HEK293 (cell line): ENCODE measurements at regions not wholly inside any gene's neighbourhood (a gene's known extent, or its start where the extent isn't known, plus 50 kb on each side); places are given as distances from the start of the nearest gene placed in this dataset.

Experiments
- CTCF ChIA-PET: fragments of 350-600 bp; formaldehyde crosslinking; extraction: SDS; loops from one replicate; lab custom pipeline; 2021; ENCODE audit warnings: antibody characterized with exemption; lab: Yijun Ruan, JAX
- POLR2A ChIA-PET: fragments of 300-600 bp; formaldehyde crosslinking; extraction: SDS; loops from one replicate; lab custom pipeline; 2020; ENCODE audit warnings: antibody characterized with exemption, inconsistent platforms; lab: Yijun Ruan, JAX
- H3K27ac ChIP-seq: fragments of 200-500 bp; sonication (Bioruptor generic); 2 replicates; pipeline ENCODE4 v1.5.1; 2014; ENCODE audit warnings: low read depth, low read length, control low read depth, inconsistent platforms; ENCODE audit errors: extremely low read depth
- H3K36me3 ChIP-seq, 2 experiments: fragments of 200-500 bp in 1 of 2; sonication (Bioruptor generic) in 1 of 2; 1 replicate in 1 of 2; 2 replicates in 1 of 2; pipeline ENCODE4 v1.5.1; 2014 to 2017; ENCODE audit warnings: inconsistent platforms in 2 of 2, low read length in 2 of 2; ENCODE audit not compliant: control insufficient read depth in 2 of 2, insufficient read depth in 1 of 2
- H3K4me1 ChIP-seq: fragments of 200-500 bp; sonication (Bioruptor generic); 2 replicates; pipeline ENCODE4 v1.5.1; 2014; ENCODE audit warnings: mild to moderate bottlenecking, low read length, inconsistent platforms; ENCODE audit not compliant: control insufficient read depth, insufficient read depth
- H3K4me3 ChIP-seq: 2 replicates; pipeline ENCODE4 v1.5.1; 2011; ENCODE audit warnings: low read depth, mild to moderate bottlenecking, control low read depth, low read length, moderate library complexity
- H3K9me3 ChIP-seq: fragments of 200-500 bp; sonication (Bioruptor generic); 2 replicates; pipeline ENCODE4 v1.5.1; 2014; ENCODE audit warnings: low read depth, low read length, inconsistent platforms; ENCODE audit not compliant: control insufficient read depth, insufficient read depth
- AEBP2 ChIP-seq: fragments of 450-650 bp; formaldehyde crosslinking; IDR thresholded peaks from 2 replicates; pipeline ENCODE4 v1.5.1; 2016; ENCODE audit warnings: missing biosample characterization, missing genetic modification characterization, borderline replicate concordance
- BCL11B ChIP-seq: fragments of 450-650 bp; formaldehyde crosslinking; IDR thresholded peaks from 2 replicates; pipeline ENCODE4 v1.5.1; 2016; ENCODE audit warnings: low read depth, missing biosample characterization, missing genetic modification characterization
- GLIS1 ChIP-seq: fragments of 450-650 bp; formaldehyde crosslinking; IDR thresholded peaks from 2 replicates; pipeline ENCODE4 v1.5.1; 2016; ENCODE audit warnings: missing biosample characterization, missing genetic modification characterization
- IKZF3 ChIP-seq: fragments of 450-650 bp; IDR thresholded peaks from 2 replicates; pipeline ENCODE4 v1.5.0; 2018; ENCODE audit warnings: missing biosample characterization, mild to moderate bottlenecking, missing genetic modification characterization, moderate library complexity
- KLF1 ChIP-seq: fragments of 450-650 bp; formaldehyde crosslinking; IDR thresholded peaks from 2 replicates; pipeline ENCODE4 v1.5.1; 2016; ENCODE audit warnings: missing biosample characterization, missing genetic modification characterization
- KLF10 ChIP-seq: fragments of 450-650 bp; IDR thresholded peaks from 2 replicates; pipeline ENCODE4 v1.5.1; 2018; ENCODE audit warnings: missing biosample characterization, mild to moderate bottlenecking, missing genetic modification characterization
- MZF1 ChIP-seq: fragments of 450-650 bp; formaldehyde crosslinking; IDR thresholded peaks from 2 replicates; pipeline ENCODE4 v1.5.1; 2017; ENCODE audit warnings: missing biosample characterization, missing genetic modification characterization, borderline replicate concordance
- SCRT2 ChIP-seq: fragments of 450-650 bp; formaldehyde crosslinking; IDR thresholded peaks from 2 replicates; pipeline ENCODE4 v1.5.1; 2016; ENCODE audit warnings: missing biosample characterization, missing genetic modification characterization
- WT1 ChIP-seq: fragments of 450-650 bp; formaldehyde crosslinking; IDR thresholded peaks from 2 replicates; pipeline ENCODE4 v1.5.1; 2016; ENCODE audit warnings: missing biosample characterization, missing genetic modification characterization
- ZBTB17 ChIP-seq: fragments of 450-650 bp; formaldehyde crosslinking; IDR thresholded peaks from 2 replicates; pipeline ENCODE4 v1.5.1; 2016; ENCODE audit warnings: missing biosample characterization, missing genetic modification characterization
- ZBTB20 ChIP-seq: fragments of 450-650 bp; formaldehyde crosslinking; IDR thresholded peaks from 2 replicates; pipeline ENCODE4 v1.5.1; 2016; ENCODE audit warnings: missing biosample characterization, missing genetic modification characterization
- ZBTB21 ChIP-seq: fragments of 450-650 bp; formaldehyde crosslinking; IDR thresholded peaks from 2 replicates; pipeline ENCODE4 v1.5.1; 2017; ENCODE audit warnings: missing biosample characterization, missing genetic modification characterization
- ZNF146 ChIP-seq: fragments of 450-650 bp; formaldehyde crosslinking; IDR thresholded peaks from 2 replicates; pipeline ENCODE4 v1.5.1; 2016; ENCODE audit warnings: missing biosample characterization, missing genetic modification characterization
- ZNF148 ChIP-seq: fragments of 450-650 bp; formaldehyde crosslinking; IDR thresholded peaks from 2 replicates; pipeline ENCODE4 v1.5.0; 2017; ENCODE audit warnings: missing biosample characterization, missing genetic modification characterization, borderline replicate concordance
- ZNF223 ChIP-seq: fragments of 450-650 bp; formaldehyde crosslinking; IDR thresholded peaks from 2 replicates; pipeline ENCODE4 v1.5.1; 2016; ENCODE audit warnings: missing biosample characterization, missing genetic modification characterization
- ZNF239 ChIP-seq: fragments of 450-650 bp; formaldehyde crosslinking; IDR thresholded peaks from 2 replicates; pipeline ENCODE4 v1.5.1; 2016; ENCODE audit warnings: missing biosample characterization, missing genetic modification characterization
- ZNF350 ChIP-seq: fragments of 450-650 bp; formaldehyde crosslinking; IDR thresholded peaks from 2 replicates; pipeline ENCODE4 v1.5.0; 2017; ENCODE audit warnings: missing biosample characterization, mild to moderate bottlenecking, missing genetic modification characterization
- ZNF362 ChIP-seq: fragments of 450-650 bp; formaldehyde crosslinking; IDR thresholded peaks from 2 replicates; pipeline ENCODE4 v1.5.1; 2016; ENCODE audit warnings: missing biosample characterization, missing genetic modification characterization
- ZNF404 ChIP-seq: fragments of 450-650 bp; formaldehyde crosslinking; IDR thresholded peaks from 2 replicates; pipeline ENCODE4 v1.5.1; 2017; ENCODE audit warnings: missing biosample characterization, missing genetic modification characterization
- ZNF416 ChIP-seq: fragments of 450-650 bp; formaldehyde crosslinking; IDR thresholded peaks from 2 replicates; pipeline ENCODE4 v1.5.1; 2016; ENCODE audit warnings: missing biosample characterization, missing genetic modification characterization
- ZNF426 ChIP-seq: fragments of 450-650 bp; formaldehyde crosslinking; IDR thresholded peaks from 2 replicates; pipeline ENCODE4 v1.5.1; 2017; ENCODE audit warnings: missing biosample characterization, missing genetic modification characterization, mild to moderate bottlenecking, inconsistent platforms, moderate library complexity
- ZNF449 ChIP-seq: fragments of 450-650 bp; formaldehyde crosslinking; IDR thresholded peaks from 2 replicates; pipeline ENCODE4 v1.5.1; 2017; ENCODE audit warnings: missing biosample characterization, mild to moderate bottlenecking, missing genetic modification characterization, moderate library complexity
- ZNF473 ChIP-seq: fragments of 450-650 bp; formaldehyde crosslinking; IDR thresholded peaks from 2 replicates; pipeline ENCODE4 v1.5.1; 2017; ENCODE audit warnings: missing biosample characterization, missing genetic modification characterization
- ZNF521 ChIP-seq: fragments of 450-650 bp; formaldehyde crosslinking; IDR thresholded peaks from 2 replicates; pipeline ENCODE4 v1.5.1; 2017; ENCODE audit warnings: missing biosample characterization, mild to moderate bottlenecking, missing genetic modification characterization
- ZNF626 ChIP-seq: fragments of 450-650 bp; sonication (Bioruptor Pico); formaldehyde crosslinking; IDR thresholded peaks from 2 replicates; pipeline ENCODE4 v1.5.1; 2018; ENCODE audit warnings: missing biosample characterization, missing genetic modification characterization, inconsistent platforms
- ZNF654 ChIP-seq: fragments of 450-650 bp; formaldehyde crosslinking; IDR thresholded peaks from 2 replicates; pipeline ENCODE4 v1.5.1; 2016; ENCODE audit warnings: low read depth, missing biosample characterization, missing genetic modification characterization
- ZNF658 ChIP-seq: fragments of 450-650 bp; formaldehyde crosslinking; IDR thresholded peaks from 2 replicates; pipeline ENCODE4; 2016; ENCODE audit warnings: missing biosample characterization, missing genetic modification characterization
- ZNF768 ChIP-seq: fragments of 450-650 bp; formaldehyde crosslinking; IDR thresholded peaks from 2 replicates; pipeline ENCODE4 v1.5.1; 2018; ENCODE audit warnings: missing biosample characterization, mild to moderate bottlenecking, missing genetic modification characterization

GRCh38 chr7:54066643-54067042 lies 475.5 kb upstream of the VSTM2A start:
- Histone ChIP-seq H3K4me3 (no peak overlapping the region), H3K36me3 (no peaks in the 10 kb centered on the region), H3K4me1 (no peaks in the 10 kb centered on the region), H3K27ac (no peak overlapping the region), H3K9me3 (no peaks in the 10 kb centered on the region)
- CTCF ChIA-PET = no interaction called here
- POLR2A ChIA-PET = no interaction called here
- no peak for TF ChIP-seq WT1 (tag by site-specific recombination)
- no peak for TF ChIP-seq ZBTB21 (tag by site-specific recombination)
- TF ChIP-seq ZNF426 (tag by site-specific recombination) = no peak
- no peak for TF ChIP-seq ZBTB17
- TF ChIP-seq KLF1 (tag by site-specific recombination) = no peak
- TF ChIP-seq ZNF473 (tag by site-specific recombination) = no peak
- no peak for TF ChIP-seq ZNF239
- no peak for TF ChIP-seq BCL11B (tag by site-specific recombination)
- no peak for TF ChIP-seq SCRT2 (tag by site-specific recombination)
- no peak for TF ChIP-seq MZF1
- no peak for TF ChIP-seq ZNF416

GRCh38 chr7:54069843-54070242 lies 472.3 kb upstream of the VSTM2A start:
- ChIA-PET POLR2A (no interaction called here), CTCF (no interaction called here)
- H3K36me3 ChIP-seq = no peaks in the 10 kb centered on the region
- H3K27ac ChIP-seq = no peak overlapping the region
- H3K9me3 ChIP-seq = no peaks in the 10 kb centered on the region
- H3K4me3 ChIP-seq = no peak overlapping the region
- TF ChIP-seq ZNF223 (tag by site-specific recombination) (no peak), ZNF350 (tag by site-specific recombination) (no peak), AEBP2 (no peak), ZNF416 (no peak), ZNF362 (no peak), KLF10 (no peak), ZBTB20 (tag by site-specific recombination) (no peak), ZNF658 (tag by site-specific recombination) (no peak), ZNF626 (tag by site-specific recombination) (no peak), ZNF768 (tag by site-specific recombination) (no peak)
- no peaks in the 10 kb centered on the region for H3K4me1 ChIP-seq

- no peaks in the 10 kb centered on the region for H3K4me1 ChIP-seq
- no peaks in the 10 kb centered on the region for H3K9me3 ChIP-seq
- no peaks in the 10 kb centered on the region for H3K36me3 ChIP-seq
- no peak overlapping the region for H3K27ac ChIP-seq
- no peak overlapping the region for H3K4me3 ChIP-seq
- CTCF ChIA-PET = no interaction called here
- POLR2A ChIA-PET = no interaction called here
- no peak for TF ChIP-seq ZNF148 (tag by site-specific recombination)
- TF ChIP-seq ZNF654 = no peak
- no peak for TF ChIP-seq ZNF404 (tag by site-specific recombination)
- TF ChIP-seq IKZF3 (tag by site-specific recombination) = no peak
- TF ChIP-seq ZNF449 (tag by site-specific recombination) = no peak
- TF ChIP-seq GLIS1 (tag by site-specific recombination) = no peak
- TF ChIP-seq ZNF239 = no peak
- TF ChIP-seq ZNF146 (tag by site-specific recombination) = no peak
- no peak for TF ChIP-seq ZNF521 (tag by site-specific recombination)
Measured at GRCh38 chr7:54072710-54073109, 469.5 kb upstream of the VSTM2A start.
